H9 (cell line): ENCODE measurements at regions not wholly inside any gene's neighbourhood (a gene's known extent, or its start where the extent isn't known, plus 50 kb on each side); places are given as distances from the start of the nearest gene placed in this dataset.

Source experiments
- DNase-seq: peaks from one replicate; pipeline ENCODE4 v3.0.0-alpha.2; 2017
- H2AFZ ChIP-seq: one replicate; pipeline ENCODE4 v1.6.1; 2013; ENCODE audit warnings: mild to moderate bottlenecking, low read length, control low read depth, moderate library complexity
- H2AK5ac ChIP-seq: 2 replicates; pipeline ENCODE4 v1.6.1; 2013; ENCODE audit warnings: low read length, control low read depth, mixed read lengths; ENCODE audit not compliant: insufficient read length
- H2BK120ac ChIP-seq: one replicate; pipeline ENCODE4 v1.6.1; 2013; ENCODE audit warnings: low read depth, mild to moderate bottlenecking, low read length, control low read depth, inconsistent platforms; ENCODE audit not compliant: poor library complexity, severe bottlenecking
- H2BK12ac ChIP-seq: 2 replicates; pipeline ENCODE4 v1.6.1; 2013; ENCODE audit warnings: low read length, control low read depth, mixed read lengths, low read depth; ENCODE audit not compliant: insufficient read length
- H2BK15ac ChIP-seq: 2 replicates; pipeline ENCODE4 v1.6.1; 2013; ENCODE audit warnings: low read depth, low read length, control low read depth
- H2BK20ac ChIP-seq: one replicate; pipeline ENCODE4 v1.6.1; 2013; ENCODE audit warnings: low read depth, mild to moderate bottlenecking, low read length, control low read depth, inconsistent platforms; ENCODE audit not compliant: poor library complexity, severe bottlenecking
- H2BK5ac ChIP-seq: 2 replicates; pipeline ENCODE4 v1.6.1; 2013; ENCODE audit warnings: low read length, control low read depth, mixed read lengths; ENCODE audit not compliant: insufficient read length
- H3K14ac ChIP-seq: 2 replicates; pipeline ENCODE4 v1.6.1; 2013; ENCODE audit warnings: low read length, control low read depth; ENCODE audit not compliant: insufficient read depth
- H3K18ac ChIP-seq: 2 replicates; pipeline ENCODE4 v1.6.1; 2013; ENCODE audit warnings: low read depth, mild to moderate bottlenecking, mixed read lengths, low read length, control low read depth; ENCODE audit not compliant: insufficient read length
- H3K23ac ChIP-seq: 2 replicates; pipeline ENCODE4 v1.6.1; 2013; ENCODE audit warnings: low read length, control low read depth, mixed read lengths, low read depth; ENCODE audit not compliant: insufficient read length
- H3K23me2 ChIP-seq: 2 replicates; pipeline ENCODE4 v1.6.1; 2013; ENCODE audit warnings: low read depth, mild to moderate bottlenecking, mixed read lengths, low read length, control low read depth; ENCODE audit not compliant: insufficient read length, poor library complexity, severe bottlenecking
- H3K27ac ChIP-seq: 2 replicates; pipeline ENCODE4 v1.5.1; 2013; ENCODE audit warnings: low read length, control low read depth, mixed read lengths, low read depth; ENCODE audit not compliant: insufficient read length
- H3K27me3 ChIP-seq: 2 replicates; pipeline ENCODE4 v1.6.1; 2013; ENCODE audit warnings: low read length, control low read depth, inconsistent platforms; ENCODE audit not compliant: insufficient read depth
- H3K4ac ChIP-seq: 2 replicates; pipeline ENCODE4 v1.6.1; 2013; ENCODE audit warnings: low read depth, mild to moderate bottlenecking, control low read depth, inconsistent platforms, low read length, moderate library complexity
- H3K4me1 ChIP-seq: 2 replicates; pipeline ENCODE4 v1.6.1; 2013; ENCODE audit warnings: low read length, control low read depth, inconsistent platforms; ENCODE audit not compliant: insufficient read depth
- H3K4me2 ChIP-seq: 2 replicates; pipeline ENCODE4 v1.6.1; 2013; ENCODE audit warnings: low read length, control low read depth, mixed read lengths; ENCODE audit not compliant: insufficient read length, insufficient read depth
- H3K56ac ChIP-seq: 2 replicates; pipeline ENCODE4 v1.6.1; 2013; ENCODE audit warnings: low read depth, mild to moderate bottlenecking, mixed read lengths, low read length, control low read depth; ENCODE audit not compliant: insufficient read length
- H3K79me1 ChIP-seq: 2 replicates; pipeline ENCODE4 v1.6.1; 2013; ENCODE audit warnings: low read depth, mild to moderate bottlenecking, moderate library complexity, low read length, control low read depth, inconsistent platforms; ENCODE audit not compliant: insufficient read depth, poor library complexity, severe bottlenecking
- H3K79me2 ChIP-seq: 2 replicates; pipeline ENCODE4 v1.6.1; 2013; ENCODE audit warnings: low read length, control low read depth, inconsistent platforms; ENCODE audit not compliant: insufficient read depth
- H3K9ac ChIP-seq: 2 replicates; pipeline ENCODE4 v1.6.1; 2013; ENCODE audit warnings: low read length, control low read depth, mixed read lengths; ENCODE audit not compliant: insufficient read length; ENCODE audit errors: extremely low read depth
- H3K9me3 ChIP-seq: one replicate; pipeline ENCODE4 v1.6.1; 2013; ENCODE audit warnings: low read depth, low read length, inconsistent platforms; ENCODE audit not compliant: control insufficient read depth
- H3T11ph ChIP-seq: one replicate; pipeline ENCODE4 v1.6.1; 2013; ENCODE audit warnings: mild to moderate bottlenecking, low read length, control low read depth, inconsistent platforms
- H4K20me1 ChIP-seq: one replicate; pipeline ENCODE4 v1.6.1; 2013; ENCODE audit not compliant: control insufficient read depth, insufficient read length, insufficient read depth
- H4K5ac ChIP-seq: 2 replicates; pipeline ENCODE4 v1.6.1; 2013; ENCODE audit warnings: low read depth, mild to moderate bottlenecking, mixed read lengths, low read length, control low read depth; ENCODE audit not compliant: insufficient read length
- H4K8ac ChIP-seq: replicated peaks from 2 replicates; pipeline ENCODE4 v1.6.1; 2013; ENCODE audit warnings: low read length, control low read depth, mixed read lengths, low read depth; ENCODE audit not compliant: insufficient read length
- H4K91ac ChIP-seq: 2 replicates; pipeline ENCODE4 v1.6.1; 2013; ENCODE audit warnings: low read depth, mild to moderate bottlenecking, moderate library complexity, mixed read lengths, low read length, control low read depth; ENCODE audit not compliant: insufficient read length
- H3K27ac Mint-ChIP-seq, 3 experiments: 2 replicates in 2 of 3; 3 replicates in 1 of 3; pipeline ENCODE4 v1.8.0; 2020 to 2021; ENCODE audit warnings: mixed read lengths in 3 of 3, mild to moderate bottlenecking in 1 of 3, moderate library complexity in 1 of 3
- H3K27me3 Mint-ChIP-seq: 2 replicates; pipeline ENCODE4 v1.8.0; 2021; ENCODE audit warnings: low read depth, mild to moderate bottlenecking, moderate library complexity, mixed read lengths
- H3K36me3 Mint-ChIP-seq, 3 experiments: 2 replicates in 2 of 3; 3 replicates in 1 of 3; pipeline ENCODE4 v1.8.0; 2020 to 2021; ENCODE audit warnings: low read depth in 3 of 3, mixed read lengths in 3 of 3; ENCODE audit not compliant: insufficient read depth in 1 of 3
- H3K4me1 Mint-ChIP-seq, 2 experiments: 2 replicates each; pipeline ENCODE4 v1.8.0; 2020; ENCODE audit warnings: mixed read lengths in 2 of 2
- H3K4me3 Mint-ChIP-seq, 2 experiments: 2 replicates in 1 of 2; 3 replicates in 1 of 2; pipeline ENCODE4 v1.8.0; 2020 to 2021; ENCODE audit warnings: mild to moderate bottlenecking in 2 of 2, mixed read lengths in 2 of 2, moderate library complexity in 1 of 2
- H3K9me3 Mint-ChIP-seq, 2 experiments: 2 replicates in 1 of 2; 3 replicates in 1 of 2; pipeline ENCODE4 v1.8.0; 2020; ENCODE audit warnings: mild to moderate bottlenecking in 2 of 2, mixed read lengths in 2 of 2, moderate library complexity in 1 of 2
- WGBS: extraction: QIAGEN DNeasy Blood & Tissue Kit; methylation state at CpG from one replicate; pipeline ENCODE4 v1.1.7; 2013; ENCODE audit warnings: missing lambda C conversion rate, low lambda C conversion rate, mixed read lengths; ENCODE audit not compliant: insufficient read length; ENCODE audit errors: extremely low coverage; 5-methylcytosine and 5-hydroxymethylcytosine counted together
- TF ChIP-seq, protein P1 (sequence below): fragments of 200-600 bp; sonication (generic); conservative IDR thresholded peaks from 3 replicates; pipeline ENCODE4 v1.8.0; 2021; ENCODE audit warnings: antibody characterized with exemption, mild to moderate bottlenecking

DNA sequence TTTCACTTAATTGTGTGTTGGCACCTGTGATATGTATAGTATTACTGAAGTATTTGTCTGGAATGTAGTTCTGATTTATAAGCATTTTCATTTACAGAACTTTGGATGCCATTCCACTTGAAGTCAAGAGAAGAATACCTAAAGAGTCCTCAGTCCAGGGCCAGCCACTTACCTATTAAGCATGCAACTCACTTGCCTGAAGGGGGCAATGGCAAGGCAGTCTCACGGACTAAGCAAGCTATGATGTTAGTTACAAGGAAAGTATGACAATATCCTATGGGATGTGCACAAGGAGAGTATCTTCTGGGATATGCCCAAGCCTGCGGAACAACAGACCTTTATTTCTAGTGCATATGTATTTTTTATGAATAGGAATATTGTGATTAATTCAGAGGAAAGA lies 369.4 kb upstream of the GCFC2 start:
- no peaks in the 10 kb centered on the region for H3K79me1 ChIP-seq
- no peaks in the 10 kb centered on the region for H3K79me2 ChIP-seq
- no peak overlapping the region for H2BK5ac ChIP-seq
- no peak overlapping the region for H3T11ph ChIP-seq
- H3K23me2 ChIP-seq: no peaks in the 10 kb centered on the region
- no peak overlapping the region for H2BK120ac ChIP-seq
- no peaks in the 10 kb centered on the region for H3K9me3 ChIP-seq
- no peak overlapping the region for H3K4ac ChIP-seq
- no peak overlapping the region for H2BK15ac ChIP-seq
- H2AFZ ChIP-seq: no peak overlapping the region
- no peaks in the 10 kb centered on the region for H4K20me1 ChIP-seq
- no peak overlapping the region for H2AK5ac ChIP-seq
- peak; percentile 42 for DNase-seq
- H4K5ac ChIP-seq: no peak overlapping the region
- H3K18ac ChIP-seq: no peak overlapping the region
- no peak overlapping the region for H3K9ac ChIP-seq
- WGBS: no CpG with 5 or more reads among the region's 2 CpGs
- H3K27ac Mint-ChIP-seq: no peak overlapping the region
- H3K27ac ChIP-seq: no peak overlapping the region
- no peak overlapping the region for H3K14ac ChIP-seq
- no peaks in the 10 kb centered on the region for H3K27me3 ChIP-seq
- no peaks in the 10 kb centered on the region for H3K4me1 ChIP-seq
- H2BK20ac ChIP-seq: no peak overlapping the region
- no peaks in the 10 kb centered on the region for H3K36me3 Mint-ChIP-seq
- no peak overlapping the region for H3K4me2 ChIP-seq
- peaks cover 9 to 15% of the 10 kb centered on the region in 2 experiments for H3K4me1 Mint-ChIP-seq
- H3K4me3 Mint-ChIP-seq: no peak overlapping the region
- no peak overlapping the region for H3K56ac ChIP-seq
- TF ChIP-seq, protein P1, sequence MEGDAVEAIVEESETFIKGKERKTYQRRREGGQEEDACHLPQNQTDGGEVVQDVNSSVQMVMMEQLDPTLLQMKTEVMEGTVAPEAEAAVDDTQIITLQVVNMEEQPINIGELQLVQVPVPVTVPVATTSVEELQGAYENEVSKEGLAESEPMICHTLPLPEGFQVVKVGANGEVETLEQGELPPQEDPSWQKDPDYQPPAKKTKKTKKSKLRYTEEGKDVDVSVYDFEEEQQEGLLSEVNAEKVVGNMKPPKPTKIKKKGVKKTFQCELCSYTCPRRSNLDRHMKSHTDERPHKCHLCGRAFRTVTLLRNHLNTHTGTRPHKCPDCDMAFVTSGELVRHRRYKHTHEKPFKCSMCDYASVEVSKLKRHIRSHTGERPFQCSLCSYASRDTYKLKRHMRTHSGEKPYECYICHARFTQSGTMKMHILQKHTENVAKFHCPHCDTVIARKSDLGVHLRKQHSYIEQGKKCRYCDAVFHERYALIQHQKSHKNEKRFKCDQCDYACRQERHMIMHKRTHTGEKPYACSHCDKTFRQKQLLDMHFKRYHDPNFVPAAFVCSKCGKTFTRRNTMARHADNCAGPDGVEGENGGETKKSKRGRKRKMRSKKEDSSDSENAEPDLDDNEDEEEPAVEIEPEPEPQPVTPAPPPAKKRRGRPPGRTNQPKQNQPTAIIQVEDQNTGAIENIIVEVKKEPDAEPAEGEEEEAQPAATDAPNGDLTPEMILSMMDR: peak; percentile 60
- no peaks in the 10 kb centered on the region for H3K9me3 Mint-ChIP-seq
- no peak overlapping the region for H2BK12ac ChIP-seq
- H3K27me3 Mint-ChIP-seq: no peaks in the 10 kb centered on the region
- no peak overlapping the region for H4K91ac ChIP-seq
- no peak overlapping the region for H4K8ac ChIP-seq
- no peak overlapping the region for H3K23ac ChIP-seq
